ENCODE measurements at regions not wholly inside any gene's neighbourhood (a gene's known extent, or its start where the extent isn't known, plus 50 kb on each side); places are given as distances from the start of the nearest gene placed in this dataset.

DNA sequence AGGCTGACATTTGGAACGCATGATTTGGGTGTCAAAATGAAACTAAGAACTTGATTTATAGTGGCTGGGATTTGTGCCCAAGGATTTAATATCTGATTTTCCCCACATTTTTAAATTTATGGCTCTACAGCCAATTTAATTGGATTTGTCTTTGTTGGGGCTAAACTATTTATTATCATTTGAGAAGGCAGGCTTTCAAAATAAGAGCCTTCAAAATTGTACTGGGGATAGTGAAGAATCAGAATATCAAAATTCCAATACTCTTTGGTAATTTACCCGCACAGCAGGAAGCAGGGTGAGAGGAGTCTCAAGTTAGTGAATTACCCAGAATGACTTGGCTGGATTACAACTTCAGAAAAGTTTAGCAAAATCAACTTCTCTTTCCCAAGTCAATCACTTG, 278.1 kb downstream of the LRATD1 start:
- TF ChIP-seq, protein P1, sequence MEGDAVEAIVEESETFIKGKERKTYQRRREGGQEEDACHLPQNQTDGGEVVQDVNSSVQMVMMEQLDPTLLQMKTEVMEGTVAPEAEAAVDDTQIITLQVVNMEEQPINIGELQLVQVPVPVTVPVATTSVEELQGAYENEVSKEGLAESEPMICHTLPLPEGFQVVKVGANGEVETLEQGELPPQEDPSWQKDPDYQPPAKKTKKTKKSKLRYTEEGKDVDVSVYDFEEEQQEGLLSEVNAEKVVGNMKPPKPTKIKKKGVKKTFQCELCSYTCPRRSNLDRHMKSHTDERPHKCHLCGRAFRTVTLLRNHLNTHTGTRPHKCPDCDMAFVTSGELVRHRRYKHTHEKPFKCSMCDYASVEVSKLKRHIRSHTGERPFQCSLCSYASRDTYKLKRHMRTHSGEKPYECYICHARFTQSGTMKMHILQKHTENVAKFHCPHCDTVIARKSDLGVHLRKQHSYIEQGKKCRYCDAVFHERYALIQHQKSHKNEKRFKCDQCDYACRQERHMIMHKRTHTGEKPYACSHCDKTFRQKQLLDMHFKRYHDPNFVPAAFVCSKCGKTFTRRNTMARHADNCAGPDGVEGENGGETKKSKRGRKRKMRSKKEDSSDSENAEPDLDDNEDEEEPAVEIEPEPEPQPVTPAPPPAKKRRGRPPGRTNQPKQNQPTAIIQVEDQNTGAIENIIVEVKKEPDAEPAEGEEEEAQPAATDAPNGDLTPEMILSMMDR (IDR thresholded peaks at IDR 0.05) = no peak
- no peak for TF ChIP-seq EP300 (IDR thresholded peaks at IDR 0.05)
